ENCODE measurements at regions not wholly inside any gene's neighbourhood (a gene's known extent, or its start where the extent isn't known, plus 50 kb on each side); places are given as distances from the start of the nearest gene placed in this dataset.

DNA sequence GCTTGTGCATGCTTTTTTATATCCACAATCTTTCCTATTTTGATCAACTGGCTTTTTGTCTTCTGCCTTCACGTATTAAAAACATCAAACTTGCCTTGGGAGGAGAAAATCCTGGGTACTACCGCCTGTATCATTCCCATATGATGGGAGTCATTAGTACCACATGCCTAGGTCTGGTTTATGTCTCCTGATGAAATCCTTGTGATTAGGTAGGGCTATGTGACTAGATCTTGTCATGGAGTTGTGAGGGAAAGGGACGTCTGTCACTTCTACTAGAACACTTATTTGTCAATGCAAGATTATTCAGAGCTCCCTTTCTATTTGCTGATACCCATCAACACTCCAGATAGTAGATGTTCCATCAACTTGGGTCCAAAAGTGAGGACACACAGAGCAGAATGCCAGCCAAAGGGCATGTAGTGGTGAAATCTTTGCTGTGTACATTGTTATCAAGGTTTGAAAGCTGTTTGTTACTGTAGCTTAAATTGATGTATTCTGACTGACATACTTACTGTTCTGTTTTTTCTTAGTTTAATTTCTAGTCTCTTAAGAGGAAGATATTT lies 621.8 kb upstream of the NR5A2 start:
- TF ChIP-seq, protein P1, sequence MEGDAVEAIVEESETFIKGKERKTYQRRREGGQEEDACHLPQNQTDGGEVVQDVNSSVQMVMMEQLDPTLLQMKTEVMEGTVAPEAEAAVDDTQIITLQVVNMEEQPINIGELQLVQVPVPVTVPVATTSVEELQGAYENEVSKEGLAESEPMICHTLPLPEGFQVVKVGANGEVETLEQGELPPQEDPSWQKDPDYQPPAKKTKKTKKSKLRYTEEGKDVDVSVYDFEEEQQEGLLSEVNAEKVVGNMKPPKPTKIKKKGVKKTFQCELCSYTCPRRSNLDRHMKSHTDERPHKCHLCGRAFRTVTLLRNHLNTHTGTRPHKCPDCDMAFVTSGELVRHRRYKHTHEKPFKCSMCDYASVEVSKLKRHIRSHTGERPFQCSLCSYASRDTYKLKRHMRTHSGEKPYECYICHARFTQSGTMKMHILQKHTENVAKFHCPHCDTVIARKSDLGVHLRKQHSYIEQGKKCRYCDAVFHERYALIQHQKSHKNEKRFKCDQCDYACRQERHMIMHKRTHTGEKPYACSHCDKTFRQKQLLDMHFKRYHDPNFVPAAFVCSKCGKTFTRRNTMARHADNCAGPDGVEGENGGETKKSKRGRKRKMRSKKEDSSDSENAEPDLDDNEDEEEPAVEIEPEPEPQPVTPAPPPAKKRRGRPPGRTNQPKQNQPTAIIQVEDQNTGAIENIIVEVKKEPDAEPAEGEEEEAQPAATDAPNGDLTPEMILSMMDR (IDR thresholded peaks at IDR 0.05; ENCODE audit: control extremely low read depth, extremely low read depth, low read depth, missing control alignments): no peak
- DNase-seq (ENCODE audit: extremely low spot score): no peak
- ChIA-PET CTCF (interaction anchor here (1.2 to 3.2 kb wide), 4 partner anchors 9 to 19 kb away, joined by 3 to 9 read pairs (median 6); no protein-coding TSS in a partner anchor), POLR2A (no interaction called here)

DNA sequence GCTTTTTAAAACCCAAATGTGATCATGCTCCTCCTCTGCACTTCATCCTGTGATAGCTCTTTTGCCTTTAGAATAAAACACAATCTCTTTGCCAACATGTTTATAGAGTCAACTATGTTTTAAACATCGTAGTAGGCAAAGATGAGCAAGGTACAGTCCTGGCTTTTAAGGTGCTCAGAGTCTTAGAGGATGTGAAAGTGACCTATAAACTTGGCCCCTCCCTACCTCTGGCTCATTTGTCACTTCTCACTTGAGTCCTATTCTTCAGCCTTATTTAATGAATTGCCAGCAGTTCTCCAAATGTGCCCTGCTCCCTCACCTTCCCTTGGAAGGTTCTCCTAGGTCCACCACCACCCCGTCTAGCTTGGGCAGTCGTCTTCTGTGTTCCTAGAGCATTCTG lies 617.0 kb upstream of the NR5A2 start:
- TF ChIP-seq, protein P1 (IDR thresholded peaks at IDR 0.05; ENCODE audit: control extremely low read depth, extremely low read depth, low read depth, missing control alignments): no peak
- ChIA-PET CTCF (no interaction called here), POLR2A (no interaction called here)
- DNase-seq (ENCODE audit: extremely low spot score): no peak

DNA sequence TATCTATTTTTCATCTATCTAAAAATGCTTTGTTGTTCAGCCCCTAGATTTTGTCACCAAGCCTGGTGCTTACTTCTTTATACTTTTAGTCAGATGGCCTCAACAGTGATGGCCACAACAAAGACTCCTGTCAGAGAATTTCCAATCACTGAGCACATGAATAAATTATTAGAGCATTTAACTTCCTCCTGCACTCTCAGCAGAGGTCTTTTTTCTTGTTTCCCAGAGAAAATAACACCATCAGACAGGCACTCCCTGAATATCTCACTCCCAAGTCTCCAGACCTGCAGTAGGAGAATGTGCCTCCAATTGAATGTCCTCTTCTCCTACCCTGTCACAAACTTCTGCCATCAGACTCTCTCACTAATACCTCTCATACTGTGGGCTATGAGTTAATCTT lies 616.0 kb upstream of the NR5A2 start:
- CTCF ChIA-PET: no interaction called here
- TF ChIP-seq, protein P1 (IDR thresholded peaks at IDR 0.05; ENCODE audit: control extremely low read depth, extremely low read depth, low read depth, missing control alignments): no peak
- DNase-seq (ENCODE audit: extremely low spot score): no peak
- POLR2A ChIA-PET: no interaction called here

DNA sequence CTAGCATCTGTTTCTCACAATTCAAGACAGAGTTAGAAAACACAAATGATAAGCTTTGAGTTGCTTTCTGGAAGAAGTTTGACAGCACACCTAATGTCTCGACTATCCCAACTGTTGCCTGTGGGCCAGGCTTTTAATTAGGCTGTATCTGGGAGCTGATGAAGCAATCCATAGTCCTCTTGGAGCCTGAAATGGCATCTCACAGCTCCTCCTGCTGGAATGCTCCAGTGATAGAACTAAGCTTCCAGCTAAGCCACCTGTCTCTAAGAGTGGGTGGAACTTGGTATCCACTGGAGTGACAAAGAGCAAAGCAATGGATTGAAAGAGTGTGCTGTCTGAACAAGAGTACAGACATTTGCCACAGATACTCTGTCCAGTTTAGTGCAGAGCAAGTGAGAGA lies 605.3 kb upstream of the NR5A2 start:
- no peak for DNase-seq (ENCODE audit: extremely low spot score)
- ChIA-PET POLR2A (no interaction called here), CTCF (interaction anchor here (1.0 to 2.2 kb wide), 8 partner anchors 10 to 179 kb away, joined by 3 to 9 read pairs (median 4); no protein-coding TSS in a partner anchor)
- TF ChIP-seq, protein P1 (IDR thresholded peaks at IDR 0.05; ENCODE audit: control extremely low read depth, extremely low read depth, low read depth, missing control alignments): peak; percentile 8

DNA sequence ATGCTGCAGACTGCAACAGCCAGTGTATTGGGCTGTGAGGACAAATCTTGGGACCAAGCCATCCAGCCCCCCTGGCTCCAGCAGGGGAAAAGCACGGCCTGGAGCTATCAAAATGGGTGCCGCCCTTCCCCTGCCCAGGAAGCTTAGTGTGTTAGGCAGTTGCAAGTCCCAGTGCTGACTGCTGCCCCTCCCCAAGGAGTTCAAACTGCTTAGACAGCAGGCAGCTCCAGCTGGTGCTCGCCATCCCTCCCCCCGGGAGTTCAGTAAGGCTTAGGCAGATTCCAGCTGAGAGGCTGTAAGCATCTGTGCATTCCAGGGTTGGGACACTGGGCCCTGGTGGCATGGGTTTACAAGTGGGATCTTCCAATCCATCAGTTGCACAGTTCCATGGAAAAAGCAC lies 579.6 kb upstream of the NR5A2 start:
- no peak for DNase-seq (ENCODE audit: extremely low spot score)
- POLR2A ChIA-PET: no interaction called here
- CTCF ChIA-PET: interaction anchor here (2.1 kb wide), 1 partner anchor 12 kb away, joined by 6 read pairs; no protein-coding TSS in a partner anchor
- TF ChIP-seq, protein P1 (IDR thresholded peaks at IDR 0.05; ENCODE audit: control extremely low read depth, extremely low read depth, low read depth, missing control alignments): no peak

DNA sequence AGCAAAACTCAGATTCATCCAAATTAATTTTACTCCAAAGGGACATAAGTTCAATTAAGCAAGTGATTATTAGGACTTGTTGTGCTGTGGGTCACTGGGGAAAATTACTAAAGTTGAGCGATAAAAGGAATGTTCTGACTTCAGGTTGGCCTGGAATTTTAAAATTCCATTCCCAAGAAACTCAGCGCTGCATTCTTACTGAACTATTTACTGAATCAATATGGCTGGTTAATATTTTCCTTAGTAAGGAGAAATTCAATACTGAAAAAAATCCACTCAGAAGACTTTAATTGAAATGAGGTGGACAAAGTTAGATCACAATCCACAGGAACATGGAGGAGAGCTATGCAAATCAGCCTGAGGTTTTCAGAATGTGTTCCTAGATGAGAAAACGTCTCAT lies 578.9 kb upstream of the NR5A2 start:
- CTCF ChIA-PET: no interaction called here
- POLR2A ChIA-PET: no interaction called here
- TF ChIP-seq, protein P1 (IDR thresholded peaks at IDR 0.05; ENCODE audit: control extremely low read depth, extremely low read depth, low read depth, missing control alignments): no peak
- no peak for DNase-seq (ENCODE audit: extremely low spot score)
